NCI-H1417 (cell line): ENCODE measurements at regions not wholly inside any gene's neighbourhood (a gene's known extent, or its start where the extent isn't known, plus 50 kb on each side); places are given as distances from the start of the nearest gene placed in this dataset.
"Not testable (repeated sequence)": the region's sequence is repeated elsewhere in the genome, so short reads cannot be mapped to it uniquely, and the experiment has no call there.

Experiments used
- DNase-seq, 3 experiments: peaks; one replicate each; lab custom pipeline; 2025; lab: John Stamatoyannopoulos, UW

DNA sequence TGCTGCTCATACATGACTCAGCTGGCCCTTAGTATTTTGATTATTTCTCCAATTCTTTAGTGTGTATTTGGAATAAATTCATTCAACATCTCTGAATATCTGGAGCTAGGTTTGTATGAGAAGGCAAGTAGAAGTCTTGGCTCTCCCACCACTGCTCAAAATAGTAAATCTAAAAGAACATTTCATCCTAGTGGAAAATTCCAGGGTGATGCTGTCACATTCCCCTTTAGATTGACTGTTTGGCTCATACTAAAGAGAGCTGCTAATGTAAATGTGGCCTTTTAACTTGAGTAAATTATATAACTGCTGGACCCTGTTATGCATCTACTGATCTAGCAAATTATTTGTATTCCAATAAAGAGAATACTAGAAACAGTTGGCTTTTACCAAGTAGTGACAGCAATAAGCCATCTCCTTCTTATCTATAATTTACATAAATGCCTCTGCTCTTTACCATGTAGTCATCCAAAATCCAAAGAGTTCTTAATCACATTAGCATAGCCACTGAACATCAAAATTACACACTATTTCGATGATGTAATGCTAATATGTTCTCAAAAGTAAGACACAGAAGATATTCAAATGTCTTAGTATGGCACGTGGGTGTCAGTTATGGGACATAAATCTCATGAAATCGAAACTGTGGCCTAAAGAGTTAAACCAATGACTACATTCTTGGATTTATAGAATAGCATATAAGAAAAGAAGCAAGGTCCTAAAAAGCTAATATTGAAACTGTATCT, 86.9 kb upstream of the KCND2 start:
- DNase-seq, result no peak

GRCh38 chr7:120186688-120187087, 86.3 kb upstream of the KCND2 start:
- no peak for DNase-seq

DNA sequence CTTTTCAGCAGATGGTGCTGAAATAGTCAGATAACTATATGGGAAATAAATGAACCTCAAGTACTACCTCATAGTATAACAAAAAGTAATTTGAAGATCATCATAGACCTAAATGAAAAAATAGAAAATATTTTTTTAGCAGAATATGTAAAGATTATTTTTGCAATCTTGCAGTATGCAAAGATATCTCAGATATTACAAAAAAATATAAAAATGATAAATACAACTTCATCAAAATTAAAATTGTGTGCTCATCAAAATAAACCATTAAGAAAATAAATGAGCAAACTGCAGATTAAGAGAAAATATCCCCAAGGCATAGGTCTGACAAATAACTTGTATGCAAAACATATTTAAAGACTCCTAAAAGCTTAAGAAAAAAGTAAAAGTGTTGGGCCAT, 83.4 kb upstream of the KCND2 start:
- DNase-seq, result no peak

GRCh38 chr7:120190109-120190508, 82.9 kb upstream of the KCND2 start:
- no peak for DNase-seq

- DNase-seq, result no peak
These were observed 82.4 kb upstream of the KCND2 start for GRCh38 chr7:120190566-120190965.

DNA sequence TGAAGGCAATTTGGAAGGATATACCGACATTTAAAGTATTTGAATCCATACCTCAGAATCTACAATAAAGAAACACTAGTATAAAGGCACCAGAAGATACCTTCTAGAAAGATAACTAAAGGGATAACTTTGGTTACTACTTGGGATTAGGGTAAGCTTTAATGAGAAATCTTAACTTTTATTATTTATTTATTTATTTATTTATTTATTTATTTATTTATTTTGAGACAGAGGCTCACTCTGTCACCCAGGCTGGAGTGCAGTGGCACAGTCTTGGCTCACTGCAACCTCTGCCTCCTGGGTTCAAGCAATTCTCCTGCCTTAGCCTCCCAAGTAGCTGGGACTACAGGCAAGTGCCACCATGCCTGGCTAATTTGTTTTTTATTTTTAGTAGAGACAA, 81.6 kb upstream of the KCND2 start:
- DNase-seq, result not testable (repeated sequence)

- no peak for DNase-seq
These were observed 71.7 kb upstream of the KCND2 start for GRCh38 chr7:120201290-120201689.

DNA sequence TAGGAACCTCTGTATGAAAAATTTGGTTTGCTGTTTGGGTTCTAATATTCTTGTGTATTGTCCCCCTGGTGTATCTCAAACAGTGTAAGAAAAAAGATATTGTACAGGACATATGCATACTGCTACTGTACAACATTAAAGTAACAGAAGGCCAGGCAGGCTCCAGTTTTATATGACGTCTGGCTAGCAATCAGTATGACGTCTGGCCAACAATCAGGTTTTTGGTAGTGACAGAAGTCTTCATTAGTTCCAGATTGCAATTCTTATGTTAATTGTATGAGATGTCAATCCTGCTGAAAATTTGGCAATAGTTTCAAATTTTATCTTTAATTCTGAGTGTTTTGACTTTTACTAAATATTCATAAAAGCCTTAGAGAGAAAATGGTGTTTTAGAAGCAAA, 67.9 kb upstream of the KCND2 start:
- no peak for DNase-seq

DNA sequence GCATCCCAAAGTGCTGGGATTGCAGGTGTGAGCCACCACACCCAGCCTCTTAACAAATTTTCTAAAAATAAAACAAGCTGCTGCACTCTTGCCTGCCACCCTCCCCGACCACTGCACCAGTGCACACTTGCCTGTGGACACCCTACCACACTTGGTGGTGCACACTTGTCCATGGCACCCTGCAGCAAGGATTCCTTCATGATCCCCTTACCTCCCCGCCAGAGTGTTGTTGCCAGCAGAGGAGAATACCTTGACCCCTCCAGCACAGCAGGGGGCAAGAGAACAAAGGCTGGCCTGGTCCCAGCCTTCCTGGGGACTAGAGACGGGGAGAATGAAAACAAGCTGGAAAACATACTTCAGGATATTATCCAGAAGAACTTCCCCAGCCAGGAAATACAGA, 65.9 kb upstream of the KCND2 start:
- no peak for DNase-seq

GRCh38 chr7:120215654-120216053, 57.3 kb upstream of the KCND2 start:
- no peak for DNase-seq

- no peak for DNase-seq
These were observed 56.0 kb upstream of the KCND2 start for GRCh38 chr7:120216947-120217346.

- DNase-seq, result no peak
These were observed 54.3 kb upstream of the KCND2 start for GRCh38 chr7:120218712-120219111.

GRCh38 chr7:120221666-120222065, 51.3 kb upstream of the KCND2 start:
- no peak for DNase-seq
